OCI-LY3 (cell line): ENCODE measurements at regions not wholly inside any gene's neighbourhood (a gene's known extent, or its start where the extent isn't known, plus 50 kb on each side); places are given as distances from the start of the nearest gene placed in this dataset.

Experiments
- CTCF ChIP-seq: fragments of 200-600, 300-600 bp; sonication (generic); IDR thresholded peaks from 2 replicates; pipeline ENCODE4 v1.5.1; 2014; ENCODE audit warnings: antibody characterized with exemption, low read length, low read depth
- EZH2phosphoT487 ChIP-seq: fragments of 200-600 bp; shearing (Covaris generic); IDR thresholded peaks from 2 replicates; pipeline ENCODE4 v1.6.1; 2018; ENCODE audit warnings: antibody characterized with exemption, mixed run types, low read depth

GRCh38 chr14:61961369-61961768, 199.1 kb downstream of the SNAPC1 start:
- TF ChIP-seq CTCF (no peak), EZH2phosphoT487 (no peak)
